ENCODE measurements at regions not wholly inside any gene's neighbourhood (a gene's known extent, or its start where the extent isn't known, plus 50 kb on each side); places are given as distances from the start of the nearest gene placed in this dataset.

- DNase-seq (ENCODE audit: low read depth) = peak; percentile 79
- peak overlapping the region; percentile 35 for H3K4me3 ChIP-seq (ENCODE audit: low read depth, low read length)
- TF ChIP-seq CTCF (IDR thresholded peaks at IDR 0.05; ENCODE audit: insufficient read depth, low read depth, low read length, missing control alignments) = no peak
Measured at GRCh38 chr5:89396278-89396954, 513.4 kb upstream of the MEF2C start.

GRCh38 chr5:89395111-89395510 lies 512.1 kb upstream of the MEF2C start:
- DNase-seq (ENCODE audit: low read depth) = no peak
- no peak overlapping the region for H3K4me3 ChIP-seq (ENCODE audit: low read depth, low read length)
- no peak for TF ChIP-seq CTCF (IDR thresholded peaks at IDR 0.05; ENCODE audit: insufficient read depth, low read depth, low read length, missing control alignments)

GRCh38 chr5:89388872-89389271 lies 505.9 kb upstream of the MEF2C start:
- no peak for TF ChIP-seq CTCF (IDR thresholded peaks at IDR 0.05; ENCODE audit: insufficient read depth, low read depth, low read length, missing control alignments)
- DNase-seq (ENCODE audit: low read depth) = peak; percentile 8
- H3K4me3 ChIP-seq (ENCODE audit: low read depth, low read length) = no peak overlapping the region

GRCh38 chr5:89384391-89384790 lies 501.4 kb upstream of the MEF2C start:
- no peak overlapping the region for H3K4me3 ChIP-seq (ENCODE audit: low read depth, low read length)
- no peak for DNase-seq (ENCODE audit: low read depth)
- TF ChIP-seq CTCF (IDR thresholded peaks at IDR 0.05; ENCODE audit: insufficient read depth, low read depth, low read length, missing control alignments) = no peak

GRCh38 chr5:89380635-89381034 lies 497.7 kb upstream of the MEF2C start:
- H3K4me3 ChIP-seq (ENCODE audit: low read depth, low read length) = no peak overlapping the region
- DNase-seq (ENCODE audit: low read depth) = no peak
- TF ChIP-seq CTCF (IDR thresholded peaks at IDR 0.05; ENCODE audit: insufficient read depth, low read depth, low read length, missing control alignments) = no peak

- no peak for DNase-seq (ENCODE audit: low read depth)
- H3K4me3 ChIP-seq (ENCODE audit: low read depth, low read length) = no peak overlapping the region
- no peak for TF ChIP-seq CTCF (IDR thresholded peaks at IDR 0.05; ENCODE audit: insufficient read depth, low read depth, low read length, missing control alignments)
Measured at GRCh38 chr5:89377767-89378455, 494.9 kb upstream of the MEF2C start.

All from GM12865 (cell line).